Body of pancreas (tissue), 4 donors: ENCODE measurements at regions not wholly inside any gene's neighbourhood (a gene's known extent, or its start where the extent isn't known, plus 50 kb on each side); places are given as distances from the start of the nearest gene placed in this dataset.

Experiments used
- ATAC-seq: fragments of 150-250 bp; one replicate; pipeline ENCODE4 v1.9.1; 2016
- DNase-seq, 4 donors: peaks; one replicate each; pipeline ENCODE4 v3.0.0-alpha.2; 2019
- H3K27ac ChIP-seq, 4 donors: fragments of 200-600 bp; sonication (generic); 1 replicate in 3 of 4; 2 replicates in 1 of 4; pipeline versions ENCODE4 v1.5.1 to v1.6.1; 2016 to 2019; ENCODE audit warnings: mild to moderate bottlenecking in 1 of 4, mixed read lengths in 1 of 4, moderate library complexity in 1 of 4
- H3K27me3 ChIP-seq, 2 donors: fragments of 200-600 bp; sonication (generic); one replicate each; pipeline ENCODE4 v1.6.0; 2016; ENCODE audit warnings: mild to moderate bottlenecking in 1 of 2
- H3K36me3 ChIP-seq, 2 donors: fragments of 200-600 bp; sonication (generic); replicated peaks in 1 of 2; 2 replicates each; pipeline ENCODE4 v1.5.1; 2016; ENCODE audit warnings: low read depth in 2 of 2; ENCODE audit not compliant: insufficient read depth in 1 of 2
- H3K4me1 ChIP-seq: fragments of 200-600 bp; sonication (generic); one replicate; pipeline ENCODE4 v1.6.0; 2016
- H3K4me3 ChIP-seq, 2 donors: fragments of 200-600 bp; sonication (generic); 1 replicate in 1 of 2; 2 replicates in 1 of 2; pipeline ENCODE4 v1.5.1; 2016 to 2019
- H3K9me3 ChIP-seq, 3 donors: fragments of 200-600 bp; sonication (generic); 1 replicate in 2 of 3; 2 replicates in 1 of 3; pipeline ENCODE4 v1.5.1; 2016
- CTCF ChIP-seq, 7 experiments: fragments of 450-650 bp in 4 of 7; fragments of 200-600 bp in 3 of 7; sonication (generic) in 3 of 7; IDR thresholded peaks; one replicate each; pipeline ENCODE4 v1.5.1; 2016 to 2019; ENCODE audit warnings: antibody characterized with exemption in 7 of 7
- POLR2A ChIP-seq, 3 donors: fragments of 450-650 bp; IDR thresholded peaks; one replicate each; pipeline ENCODE4 v1.6.1; 2016; ENCODE audit warnings: antibody characterized with exemption in 3 of 3, mild to moderate bottlenecking in 2 of 3
- WGBS, 2 donors: methylation state at CpG; one replicate each; pipeline ENCODE4 v1.1.5; 2017; 5-methylcytosine and 5-hydroxymethylcytosine counted together
- intact Hi-C: fragments of 100-400 bp; cut with DNase I; formaldehyde crosslinking; loops from one replicate; pipeline ENCODE4 v1.15.1; 2023

DNA sequence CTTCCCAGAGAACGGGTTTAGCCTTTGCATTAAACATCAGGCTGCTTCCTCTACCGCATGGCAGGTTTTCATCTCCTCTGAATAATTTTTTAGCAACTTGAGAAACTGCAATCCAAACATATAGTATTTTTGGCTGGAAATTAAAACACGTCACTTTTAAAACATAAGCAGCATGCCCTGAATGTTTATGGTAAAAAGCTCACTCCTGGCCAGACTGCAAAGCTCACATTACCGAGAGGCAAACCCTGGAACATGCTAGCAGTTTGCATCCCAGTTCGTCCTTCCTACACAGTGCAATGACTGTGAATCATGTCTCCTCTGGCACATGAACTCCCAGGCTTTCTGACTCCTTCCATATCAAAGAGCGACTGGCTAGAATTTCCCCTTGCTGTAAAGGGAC is 312.3 kb downstream of the RRAGC start:
- Histone ChIP-seq H3K36me3 (no peaks in the 10 kb centered on the region), H3K4me1 (no peaks in the 10 kb centered on the region), H3K27ac (no peak overlapping the region), H3K4me3 (no peak overlapping the region), H3K27me3 (no peaks in the 10 kb centered on the region), H3K9me3 (no peaks in the 10 kb centered on the region)
- DNase-seq (no peak), ATAC-seq (no peak)
- no peak for TF ChIP-seq CTCF (IDR thresholded peaks at IDR 0.05)
- TF ChIP-seq POLR2A (IDR thresholded peaks at IDR 0.05) = no peak
- intact Hi-C loops = no loop called here
- WGBS, 2 donors = 68 to 71% methylated on average over 6 of the region's 6 CpGs

- H3K4me1 ChIP-seq = no peaks in the 10 kb centered on the region
- no peaks in the 10 kb centered on the region for H3K36me3 ChIP-seq
- 29 to 46% methylated on average over 6 of the region's 6 CpGs for WGBS, 2 donors
- H3K27ac ChIP-seq = no peak overlapping the region
- ATAC-seq (no peak), DNase-seq (no peak)
- no peaks in the 10 kb centered on the region for H3K27me3 ChIP-seq
- no peaks in the 10 kb centered on the region for H3K9me3 ChIP-seq
- TF ChIP-seq CTCF (IDR thresholded peaks at IDR 0.05) (no peak), POLR2A (IDR thresholded peaks at IDR 0.05) (no peak)
- intact Hi-C loops = no loop called here
- H3K4me3 ChIP-seq = no peak overlapping the region
These were observed 312.9 kb downstream of the RRAGC start for GRCh38 chr1:38546636-38547035.

- H3K9me3 ChIP-seq = no peaks in the 10 kb centered on the region
- no peaks in the 10 kb centered on the region for H3K4me1 ChIP-seq
- TF ChIP-seq POLR2A (IDR thresholded peaks at IDR 0.05) (no peak), CTCF (IDR thresholded peaks at IDR 0.05) (no peak)
- intact Hi-C loops = no loop called here
- 51 to 53% methylated on average over 4 of the region's 4 CpGs for WGBS, 2 donors
- no peak for ATAC-seq
- H3K27ac ChIP-seq = no peak overlapping the region
- H3K4me3 ChIP-seq = no peak overlapping the region
- DNase-seq = no peak
- H3K27me3 ChIP-seq = no peaks in the 10 kb centered on the region
- H3K36me3 ChIP-seq = no peaks in the 10 kb centered on the region
These were observed 318.3 kb downstream of the RRAGC start for GRCh38 chr1:38541223-38541622.

DNA sequence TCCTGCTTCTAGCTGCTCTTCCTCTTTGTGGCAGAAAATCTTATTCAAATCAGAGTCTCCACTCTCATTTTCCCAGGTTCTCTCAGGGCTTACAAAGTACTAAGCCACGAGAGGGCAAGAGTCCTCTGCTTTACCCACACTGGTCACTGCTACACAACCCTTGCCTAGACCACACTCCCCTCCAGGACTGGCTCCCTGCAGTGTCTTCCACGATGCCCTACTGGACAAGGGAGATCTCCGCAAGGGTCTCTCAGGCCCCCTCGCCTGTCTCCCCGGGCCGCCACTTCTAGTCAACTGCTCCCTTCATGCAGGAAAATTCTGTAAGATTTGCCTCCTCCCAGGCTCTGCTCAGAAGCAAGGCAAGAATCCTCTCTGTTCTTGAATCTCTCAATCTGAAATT is 319.6 kb downstream of the RRAGC start:
- 45 to 67% methylated on average over 6 of the region's 6 CpGs for WGBS, 2 donors
- intact Hi-C loops = no loop called here
- DNase-seq (no peak), ATAC-seq (no peak)
- Histone ChIP-seq H3K9me3 (no peaks in the 10 kb centered on the region), H3K27me3 (no peaks in the 10 kb centered on the region), H3K4me1 (no peaks in the 10 kb centered on the region), H3K36me3 (no peaks in the 10 kb centered on the region), H3K4me3 (no peak overlapping the region), H3K27ac (no peak overlapping the region)
- TF ChIP-seq POLR2A (IDR thresholded peaks at IDR 0.05) (no peak), CTCF (IDR thresholded peaks at IDR 0.05) (no peak)

DNA sequence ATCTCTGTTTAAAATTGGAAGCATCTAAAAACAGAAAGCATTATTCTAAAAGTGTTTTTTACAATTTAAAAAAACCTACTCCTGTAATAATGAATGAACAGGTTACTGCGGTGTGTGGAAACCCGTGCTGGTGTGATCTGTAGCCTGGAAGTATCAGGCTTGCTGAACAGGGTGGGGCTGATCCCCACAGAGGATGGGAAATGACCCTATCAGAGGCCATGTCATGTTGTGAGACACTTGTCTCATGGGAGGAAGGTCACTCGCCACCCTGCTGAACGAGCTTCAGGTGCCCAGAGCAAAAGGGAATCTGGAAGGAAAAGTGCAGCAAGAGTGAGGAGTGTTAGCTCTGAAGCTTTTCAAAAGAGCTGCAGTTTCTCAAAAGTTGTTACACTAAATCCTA is 320.7 kb downstream of the RRAGC start:
- intact Hi-C loops = no loop called here
- no peak for ATAC-seq
- H3K27ac ChIP-seq = no peak overlapping the region

More for the DNA sequence above, 320.7 kb downstream of the RRAGC start:
- H3K4me1 ChIP-seq = no peaks in the 10 kb centered on the region
- no peaks in the 10 kb centered on the region for H3K9me3 ChIP-seq
- TF ChIP-seq CTCF (IDR thresholded peaks at IDR 0.05) = no peak
- no peak for TF ChIP-seq POLR2A (IDR thresholded peaks at IDR 0.05)
- WGBS, 2 donors = 45 to 46% methylated on average over 4 of the region's 4 CpGs
- no peaks in the 10 kb centered on the region for H3K36me3 ChIP-seq
- H3K27me3 ChIP-seq = no peaks in the 10 kb centered on the region
- H3K4me3 ChIP-seq = no peak overlapping the region
- DNase-seq = no peak
